GM21737 (cell line): ENCODE measurements at regions not wholly inside any gene's neighbourhood (a gene's known extent, or its start where the extent isn't known, plus 50 kb on each side); places are given as distances from the start of the nearest gene placed in this dataset.
"Not testable (repeated sequence)": the region's sequence is repeated elsewhere in the genome, so short reads cannot be mapped to it uniquely, and the experiment has no call there.

Source experiments
- ATAC-seq: cut with Tn5 transposase; IDR thresholded peaks from one replicate; pipeline ENCODE4 v1.9.1; 2021; ENCODE audit warnings: mild to moderate bottlenecking, moderate library complexity; ENCODE audit not compliant: unreplicated experiment

GRCh38 chr1:224529844-224530243 is 86.3 kb upstream of the CNIH3 start:
- ATAC-seq: no peak

GRCh38 chr1:224533517-224533916 is 82.6 kb upstream of the CNIH3 start:
- no peak for ATAC-seq

- no peak for ATAC-seq
Observed at GRCh38 chr1:224534731-224535130, 81.4 kb upstream of the CNIH3 start.

- no peak for ATAC-seq
Observed at GRCh38 chr1:224535641-224536040, 80.5 kb upstream of the CNIH3 start.

- no peak for ATAC-seq
Observed at GRCh38 chr1:224539971-224540370, 76.1 kb upstream of the CNIH3 start.

GRCh38 chr1:224540535-224540934 is 75.6 kb upstream of the CNIH3 start:
- no peak for ATAC-seq

- no peak for ATAC-seq
Observed at GRCh38 chr1:224541072-224541790, 74.9 kb upstream of the CNIH3 start.

GRCh38 chr1:224541901-224542630 is 74.1 kb upstream of the CNIH3 start:
- no peak for ATAC-seq

GRCh38 chr1:224542783-224543440 is 73.2 kb upstream of the CNIH3 start:
- ATAC-seq: no peak

GRCh38 chr1:224543453-224543852 is 72.7 kb upstream of the CNIH3 start:
- ATAC-seq: no peak

GRCh38 chr1:224544346-224545110 is 71.6 kb upstream of the CNIH3 start:
- ATAC-seq: no peak

GRCh38 chr1:224545571-224545970 is 70.5 kb upstream of the CNIH3 start:
- no peak for ATAC-seq

- no peak for ATAC-seq
Observed at GRCh38 chr1:224548676-224549075, 67.4 kb upstream of the CNIH3 start.

GRCh38 chr1:224551189-224551588 is 64.9 kb upstream of the CNIH3 start:
- not testable (repeated sequence) for ATAC-seq

GRCh38 chr1:224554056-224554455 is 62.1 kb upstream of the CNIH3 start:
- no peak for ATAC-seq

- ATAC-seq: no peak
Observed at GRCh38 chr1:224554620-224555259, 61.4 kb upstream of the CNIH3 start.

- no peak for ATAC-seq
Observed at GRCh38 chr1:224558904-224559303, 57.2 kb upstream of the CNIH3 start.

GRCh38 chr1:224559981-224560728 is 56.0 kb upstream of the CNIH3 start:
- ATAC-seq: no peak

- not testable (repeated sequence) for ATAC-seq
Observed at GRCh38 chr1:224562881-224563280, 53.2 kb upstream of the CNIH3 start.

GRCh38 chr1:224563666-224564065 is 52.5 kb upstream of the CNIH3 start:
- ATAC-seq: no peak
